ENCODE measurements at regions not wholly inside any gene's neighbourhood (a gene's known extent, or its start where the extent isn't known, plus 50 kb on each side); places are given as distances from the start of the nearest gene placed in this dataset.
A peak's percentile ranks its signal among the peaks of the same experiment; 100 is the strongest.

DNA sequence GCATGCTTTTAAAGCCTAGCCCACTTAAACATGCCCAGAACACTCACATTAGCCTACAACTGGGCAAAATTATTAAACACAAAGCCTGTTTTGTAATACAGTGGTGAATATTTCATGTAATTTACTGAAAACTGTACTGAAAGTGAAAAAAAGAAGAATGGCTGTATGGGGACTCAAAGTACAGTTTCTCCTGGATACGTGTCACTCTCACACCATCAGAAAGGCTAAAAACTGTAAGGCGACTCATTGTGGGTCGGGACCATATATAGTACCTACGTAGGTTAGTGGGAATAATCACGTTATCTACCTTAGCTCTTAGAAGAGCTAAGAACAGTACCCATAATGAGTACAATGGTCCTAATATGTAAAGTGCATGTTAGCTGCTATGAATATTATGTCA lies 80.2 kb upstream of the SPATA12 start:
- Histone ChIP-seq H3K23ac (ENCODE audit: low read depth, low read length) (no peak overlapping the region), H3K4me1 (ENCODE audit: control insufficient read depth, insufficient read depth, low read length) (peaks cover 12% of the 10 kb centered on the region), H3K36me3 (ENCODE audit: control insufficient read depth, insufficient read depth, low read length) (no peaks in the 10 kb centered on the region), H4K91ac (ENCODE audit: insufficient read depth, low read depth, low read length) (peak overlapping the region; percentile 13; the same call in 1 of the 2 replicates), H3K4ac (ENCODE audit: low read depth, low read length) (no peak overlapping the region; the same call in 1 of the 2 replicates), H2BK120ac (ENCODE audit: low read depth, low read length) (peak overlapping the region; percentile 50; the same call in 1 of the 2 replicates), H2BK20ac (ENCODE audit: low read depth, low read length) (peak overlapping the region; percentile 27), H3K4me3 (ENCODE audit: insufficient read depth, low read depth, low read length) (no peak overlapping the region), H3K56ac (ENCODE audit: extremely low read depth, insufficient read depth, low read length) (no peak overlapping the region), H4K5ac (ENCODE audit: low read depth, low read length) (no peak overlapping the region), H2AK5ac (ENCODE audit: low read depth, low read length) (no peak overlapping the region; the same call in 1 of the 2 replicates), H3K27me3 (ENCODE audit: control insufficient read depth, insufficient read depth, low read length) (no peaks in the 10 kb centered on the region), H3K4me2 (ENCODE audit: low read depth, low read length) (no peak overlapping the region), H3K9ac (ENCODE audit: low read depth, low read length) (no peak overlapping the region), H3K14ac (replicated peaks; ENCODE audit: low read depth, low read length) (no peak overlapping the region; the same call in 1 of the 2 replicates), H3K79me1 (ENCODE audit: low read depth in 1 of 2, low read length in 2 of 2) (no peaks in the 10 kb centered on the region), H2BK5ac (ENCODE audit: low read depth, low read length, poor library complexity, severe bottlenecking) (peak overlapping the region; percentile 28), H3K9me3 (ENCODE audit: control insufficient read depth, insufficient read depth, low read length) (no peaks in the 10 kb centered on the region), H3K9me1 (ENCODE audit: insufficient read depth, low read length) (peaks cover 17% of the 10 kb centered on the region), H3K18ac (ENCODE audit: low read depth, low read length) (no peak overlapping the region), H2AK9ac (replicated peaks; ENCODE audit: low read depth, low read length, poor library complexity) (no peak overlapping the region), H4K20me1 (ENCODE audit: insufficient read depth, low read length) (peaks cover 5% of the 10 kb centered on the region; the same call in 1 of the 2 replicates), H2BK15ac (ENCODE audit: low read depth, low read length) (peak overlapping the region; percentile 58; the same call in 2 of the 3 replicates), H3K27ac (ENCODE audit: insufficient read depth, low read length) (no peak overlapping the region), H2AFZ (replicated peaks; ENCODE audit: low read length, poor library complexity) (no peak overlapping the region), H4K8ac (ENCODE audit: low read depth in 2 of 2, low read length in 2 of 2) (0 out of 4 replicates have a peak overlapping the region, but pooled peaks of 1 of the 2 experiments have one; percentile 10)
- no TSS peak for BruUV-seq (replicated peaks)
- ChIA-PET POLR2A (ENCODE audit: unreplicated experiment) (no interaction called here), CTCF (interaction anchor here (1.2 kb wide), 1 partner anchor 181 kb away, joined by 3 read pairs; no protein-coding TSS in a partner anchor)
- WGBS, 2 experiments (ENCODE audit: extremely low coverage in 2 of 2, insufficient read length in 1 of 2) = no CpG with 5 or more reads among the region's 5 CpGs
- TF ChIP-seq FOS (IDR thresholded peaks at IDR 0.05; ENCODE audit: low read depth, low read length) (no peak), RAD21 (IDR thresholded peaks at IDR 0.05; ENCODE audit: low read length) (no peak), RFX5 (IDR thresholded peaks at IDR 0.05; ENCODE audit: low read depth, low read length) (no peak), MAFK (IDR thresholded peaks at IDR 0.05; ENCODE audit: low read depth, low read length) (no peak), CHD1 (IDR thresholded peaks at IDR 0.05; ENCODE audit: low read depth, low read length) (no peak), MXI1 (IDR thresholded peaks at IDR 0.05; ENCODE audit: borderline replicate concordance, low read depth, low read length) (no peak), MAZ (IDR thresholded peaks at IDR 0.05; ENCODE audit: borderline replicate concordance, low read depth, low read length) (no peak), RCOR1 (IDR thresholded peaks at IDR 0.05; ENCODE audit: insufficient replicate concordance, low read length) (no peak), SMC3 (IDR thresholded peaks at IDR 0.05; ENCODE audit: low read depth, low read length) (no peak)
- TF ChIP-seq, protein P1, sequence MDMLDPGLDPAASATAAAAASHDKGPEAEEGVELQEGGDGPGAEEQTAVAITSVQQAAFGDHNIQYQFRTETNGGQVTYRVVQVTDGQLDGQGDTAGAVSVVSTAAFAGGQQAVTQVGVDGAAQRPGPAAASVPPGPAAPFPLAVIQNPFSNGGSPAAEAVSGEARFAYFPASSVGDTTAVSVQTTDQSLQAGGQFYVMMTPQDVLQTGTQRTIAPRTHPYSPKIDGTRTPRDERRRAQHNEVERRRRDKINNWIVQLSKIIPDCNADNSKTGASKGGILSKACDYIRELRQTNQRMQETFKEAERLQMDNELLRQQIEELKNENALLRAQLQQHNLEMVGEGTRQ (IDR thresholded peaks at IDR 0.05; ENCODE audit: low read depth, low read length) = no peak
- TF ChIP-seq, protein P2, sequence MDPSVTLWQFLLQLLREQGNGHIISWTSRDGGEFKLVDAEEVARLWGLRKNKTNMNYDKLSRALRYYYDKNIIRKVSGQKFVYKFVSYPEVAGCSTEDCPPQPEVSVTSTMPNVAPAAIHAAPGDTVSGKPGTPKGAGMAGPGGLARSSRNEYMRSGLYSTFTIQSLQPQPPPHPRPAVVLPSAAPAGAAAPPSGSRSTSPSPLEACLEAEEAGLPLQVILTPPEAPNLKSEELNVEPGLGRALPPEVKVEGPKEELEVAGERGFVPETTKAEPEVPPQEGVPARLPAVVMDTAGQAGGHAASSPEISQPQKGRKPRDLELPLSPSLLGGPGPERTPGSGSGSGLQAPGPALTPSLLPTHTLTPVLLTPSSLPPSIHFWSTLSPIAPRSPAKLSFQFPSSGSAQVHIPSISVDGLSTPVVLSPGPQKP (IDR thresholded peaks at IDR 0.05; ENCODE audit: borderline replicate concordance, low read depth, low read length) = no peak
- in situ Hi-C loops (cut with MboI; ENCODE audit: low sequenced_read_pairs) = no loop called here
- intact Hi-C loops (cut with micrococcal nuclease) = loop anchor here (10.0 kb wide), 1 partner anchor 425 kb away; the partner anchor contains the start of gene CCDC66
- DNase-seq = no peak
- no peak for ATAC-seq (ENCODE audit: low read depth)
- dilution Hi-C loops (cut with HindIII; ENCODE audit: low sequenced_read_pairs, unreplicated experiment) = no loop called here
